Esophagus squamous epithelium (tissue), 5 donors: ENCODE measurements at regions not wholly inside any gene's neighbourhood (a gene's known extent, or its start where the extent isn't known, plus 50 kb on each side); places are given as distances from the start of the nearest gene placed in this dataset.

ENCODE experiments used
- DNase-seq: peaks from one replicate; lab custom pipeline; 2025; lab: John Stamatoyannopoulos, UW
- H3K27ac ChIP-seq, 4 donors: fragments of 200-600 bp; sonication (generic); one replicate each; pipeline ENCODE4 v1.5.1; 2016 to 2019; ENCODE audit warnings: mild to moderate bottlenecking in 1 of 4
- H3K27me3 ChIP-seq, 4 donors: fragments of 200-600 bp; sonication (generic); 1 replicate in 3 of 4; 2 replicates in 1 of 4; pipeline versions ENCODE4 v1.5.1 to v1.6.0; 2017 to 2021; ENCODE audit warnings: antibody characterized with exemption in 1 of 4
- H3K36me3 ChIP-seq, 3 donors: fragments of 200-600 bp; sonication (generic); one replicate each; pipeline ENCODE4 v1.5.1; 2016 to 2019
- H3K4me1 ChIP-seq, 3 donors: fragments of 200-600 bp; sonication (generic); one replicate each; pipeline ENCODE4 v1.5.1; 2017 to 2019
- H3K4me3 ChIP-seq, 4 donors: fragments of 200-600 bp; sonication (generic); 1 replicate in 3 of 4; 2 replicates in 1 of 4; pipeline ENCODE4 v1.5.1; 2016 to 2019; ENCODE audit warnings: mild to moderate bottlenecking in 2 of 4, moderate library complexity in 1 of 4
- H3K9me3 ChIP-seq, 3 donors: fragments of 200-600 bp; sonication (generic); one replicate each; pipeline ENCODE4 v1.5.1; 2016 to 2019
- POLR2A ChIP-seq, 4 donors: fragments of 450-650 bp; IDR thresholded peaks; one replicate each; pipeline ENCODE4 v1.6.1; 2017; ENCODE audit warnings: antibody characterized with exemption in 4 of 4, mild to moderate bottlenecking in 4 of 4, moderate library complexity in 3 of 4
- WGBS, 2 donors: methylation state at CpG; one replicate each; pipeline ENCODE4 v1.1.5; 2018; 5-methylcytosine and 5-hydroxymethylcytosine counted together
- intact Hi-C: fragments of 100-400 bp; cut with DNase I; formaldehyde crosslinking; loops from one replicate; pipeline ENCODE4 v1.15.0; 2022
- TF ChIP-seq, protein P1 (sequence below), 6 experiments: fragments of 450-650 bp in 4 of 6; fragments of 200-600 bp in 2 of 6; sonication (generic) in 2 of 6; IDR thresholded peaks; one replicate each; pipeline ENCODE4 v1.5.1; 2016 to 2019; ENCODE audit warnings: antibody characterized with exemption in 6 of 6, mild to moderate bottlenecking in 4 of 6, moderate library complexity in 4 of 6
- donor health status: DM: yes; HTN: yes; CAD: no.

DNA sequence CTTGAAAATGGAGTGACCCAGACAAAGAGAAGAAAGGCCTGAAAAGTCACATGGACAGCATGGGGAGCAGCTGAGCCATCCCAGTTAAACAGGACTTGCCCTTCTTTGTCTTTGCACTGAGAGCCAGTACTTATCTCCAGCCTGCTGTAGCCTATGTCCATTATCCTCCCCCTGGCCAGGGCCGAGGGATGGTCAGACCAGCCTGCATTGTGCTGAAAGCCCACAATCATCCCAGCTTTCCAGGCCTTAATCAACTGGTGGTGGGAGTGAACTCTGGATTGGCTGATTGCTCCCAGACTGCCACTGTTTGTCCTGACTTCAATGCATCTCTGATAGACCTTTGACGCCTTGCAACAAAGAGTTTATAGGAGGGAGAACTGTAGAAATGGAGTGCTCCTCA, 453.1 kb downstream of the EPHA5 start:
- no peaks in the 10 kb centered on the region for H3K4me1 ChIP-seq
- no peaks in the 10 kb centered on the region for H3K9me3 ChIP-seq
- TF ChIP-seq, protein P1, sequence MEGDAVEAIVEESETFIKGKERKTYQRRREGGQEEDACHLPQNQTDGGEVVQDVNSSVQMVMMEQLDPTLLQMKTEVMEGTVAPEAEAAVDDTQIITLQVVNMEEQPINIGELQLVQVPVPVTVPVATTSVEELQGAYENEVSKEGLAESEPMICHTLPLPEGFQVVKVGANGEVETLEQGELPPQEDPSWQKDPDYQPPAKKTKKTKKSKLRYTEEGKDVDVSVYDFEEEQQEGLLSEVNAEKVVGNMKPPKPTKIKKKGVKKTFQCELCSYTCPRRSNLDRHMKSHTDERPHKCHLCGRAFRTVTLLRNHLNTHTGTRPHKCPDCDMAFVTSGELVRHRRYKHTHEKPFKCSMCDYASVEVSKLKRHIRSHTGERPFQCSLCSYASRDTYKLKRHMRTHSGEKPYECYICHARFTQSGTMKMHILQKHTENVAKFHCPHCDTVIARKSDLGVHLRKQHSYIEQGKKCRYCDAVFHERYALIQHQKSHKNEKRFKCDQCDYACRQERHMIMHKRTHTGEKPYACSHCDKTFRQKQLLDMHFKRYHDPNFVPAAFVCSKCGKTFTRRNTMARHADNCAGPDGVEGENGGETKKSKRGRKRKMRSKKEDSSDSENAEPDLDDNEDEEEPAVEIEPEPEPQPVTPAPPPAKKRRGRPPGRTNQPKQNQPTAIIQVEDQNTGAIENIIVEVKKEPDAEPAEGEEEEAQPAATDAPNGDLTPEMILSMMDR (IDR thresholded peaks at IDR 0.05), result no peak
- no peak for TF ChIP-seq POLR2A (IDR thresholded peaks at IDR 0.05)
- no peak overlapping the region for H3K4me3 ChIP-seq
- intact Hi-C loops, result no loop called here
- H3K27me3 ChIP-seq, result no peaks in the 10 kb centered on the region
- no peak overlapping the region for H3K27ac ChIP-seq
- H3K36me3 ChIP-seq, result no peaks in the 10 kb centered on the region
- no peak for DNase-seq
- 61 to 63% methylated on average over 2 of the region's 2 CpGs for WGBS, 2 donors

DNA sequence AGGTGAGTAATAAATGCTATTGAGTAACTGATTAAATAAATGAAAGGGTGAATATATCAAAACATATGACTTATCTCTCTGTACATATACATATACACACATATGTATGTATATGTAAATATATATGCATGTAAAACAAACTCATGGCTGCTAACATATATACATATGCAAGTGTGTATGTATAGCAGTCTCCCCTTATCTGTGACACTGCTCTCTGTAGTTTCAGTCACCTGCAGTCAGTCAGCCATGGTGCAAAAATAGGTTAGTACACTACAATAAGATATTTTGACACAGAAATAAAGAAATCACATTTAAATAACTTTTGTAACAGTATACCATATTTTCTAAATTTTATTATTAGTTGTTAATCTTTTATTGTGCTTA, 467.4 kb downstream of the EPHA5 start:
- intact Hi-C loops, result no loop called here
- Histone ChIP-seq H3K36me3 (no peaks in the 10 kb centered on the region), H3K4me3 (no peak overlapping the region), H3K4me1 (no peaks in the 10 kb centered on the region), H3K27me3 (no peaks in the 10 kb centered on the region), H3K9me3 (no peaks in the 10 kb centered on the region), H3K27ac (no peak overlapping the region)
- TF ChIP-seq POLR2A (IDR thresholded peaks at IDR 0.05), result no peak
- TF ChIP-seq, protein P1 (IDR thresholded peaks at IDR 0.05), result no peak
- no peak for DNase-seq

DNA sequence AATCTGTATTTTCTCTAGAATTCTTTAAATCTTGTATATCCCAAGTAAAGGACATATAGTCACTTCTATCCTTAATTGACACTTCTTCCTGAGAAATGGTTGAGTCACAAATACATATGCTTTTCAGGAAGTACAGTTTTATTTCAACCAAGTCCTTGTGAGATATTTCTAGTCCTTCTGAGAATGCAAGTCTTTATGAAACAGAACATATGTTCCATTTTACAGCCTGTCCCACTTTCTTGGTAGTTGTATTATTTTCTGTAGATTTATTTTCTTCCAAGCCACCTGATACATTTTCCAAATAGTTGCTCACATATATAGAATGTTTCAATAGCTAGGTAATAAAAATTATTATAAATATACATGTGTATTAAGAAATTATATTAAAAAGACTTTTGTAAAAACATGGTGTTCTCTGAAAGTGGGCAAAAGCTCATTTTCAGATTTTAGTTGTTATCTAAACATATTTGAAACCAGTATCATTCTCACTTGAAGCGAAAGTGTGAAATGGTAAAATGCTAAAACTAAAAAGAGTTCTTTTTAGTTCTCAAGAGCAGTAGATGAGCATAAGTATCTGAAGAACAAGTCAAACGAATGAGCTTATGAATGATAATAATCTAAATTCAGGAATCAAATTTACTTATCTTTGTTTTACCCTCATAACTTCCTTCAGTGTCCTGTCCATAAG, 468.0 kb downstream of the EPHA5 start:
- DNase-seq, result no peak
- Histone ChIP-seq H3K27me3 (no peaks in the 10 kb centered on the region), H3K4me1 (no peaks in the 10 kb centered on the region), H3K36me3 (no peaks in the 10 kb centered on the region), H3K4me3 (no peak overlapping the region), H3K27ac (no peak overlapping the region), H3K9me3 (no peaks in the 10 kb centered on the region)
- TF ChIP-seq, protein P1 (IDR thresholded peaks at IDR 0.05), result no peak
- no peak for TF ChIP-seq POLR2A (IDR thresholded peaks at IDR 0.05)
- intact Hi-C loops, result no loop called here
- WGBS, 2 donors, result 56 to 64% methylated on average over 2 of the region's 2 CpGs

DNA sequence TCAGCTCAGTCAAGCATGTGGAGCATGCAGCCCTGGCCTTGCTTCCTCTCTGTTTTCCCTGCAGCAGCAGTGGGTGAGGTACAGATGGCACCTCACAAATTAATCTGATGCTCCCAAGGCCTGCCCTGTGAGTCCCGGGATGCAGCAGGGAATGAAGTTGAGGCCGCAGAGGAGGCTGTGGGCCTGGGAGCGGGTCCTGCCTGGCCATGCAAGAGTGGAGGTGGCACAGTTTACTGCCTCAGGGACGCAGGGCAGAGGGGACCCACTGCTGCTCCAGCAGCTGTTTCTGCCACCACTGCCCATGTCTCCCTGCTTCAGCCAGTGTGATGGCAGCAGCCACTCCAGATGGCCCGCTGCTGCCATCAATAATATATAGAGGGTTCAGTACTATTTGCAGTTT, 474.6 kb downstream of the EPHA5 start:
- Histone ChIP-seq H3K27ac (no peak overlapping the region), H3K27me3 (no peaks in the 10 kb centered on the region), H3K36me3 (no peaks in the 10 kb centered on the region), H3K4me3 (no peak overlapping the region), H3K9me3 (no peaks in the 10 kb centered on the region), H3K4me1 (no peaks in the 10 kb centered on the region)
- no peak for DNase-seq
- TF ChIP-seq POLR2A (IDR thresholded peaks at IDR 0.05), result no peak
- TF ChIP-seq, protein P1 (IDR thresholded peaks at IDR 0.05), result no peak
- intact Hi-C loops, result no loop called here
- 83 to 86% methylated on average over 1 to 2 of the region's 5 CpGs for WGBS, 2 donors

DNA sequence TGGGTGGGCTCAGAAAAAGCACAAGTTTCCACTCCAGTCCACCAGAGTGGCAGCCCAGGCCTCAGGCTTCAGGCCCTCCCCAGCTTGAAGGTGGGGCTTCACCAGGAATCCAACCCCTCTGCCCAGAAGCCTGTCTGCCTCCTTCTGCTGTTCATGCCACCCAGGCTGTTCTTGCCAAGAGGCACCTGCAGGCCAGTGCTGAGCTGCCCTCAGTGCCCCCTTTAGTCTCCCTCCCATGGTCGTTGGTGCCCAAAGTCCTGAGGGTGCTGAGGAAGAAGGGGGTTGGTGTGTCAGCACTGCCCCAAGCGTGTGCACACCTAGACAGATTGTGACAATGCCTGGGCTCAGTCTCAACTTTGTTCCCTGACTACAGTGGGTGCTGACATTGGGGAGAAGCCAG, 475.3 kb downstream of the EPHA5 start:
- no peaks in the 10 kb centered on the region for H3K27me3 ChIP-seq
- TF ChIP-seq, protein P1 (IDR thresholded peaks at IDR 0.05), result no peak
- no peak for TF ChIP-seq POLR2A (IDR thresholded peaks at IDR 0.05)
- WGBS, 2 donors, result 83% methylated on average over 1 of the region's 2 CpGs; no CpG with 5 or more reads in 1 of the 2 donors
- intact Hi-C loops, result no loop called here
- no peak overlapping the region for H3K27ac ChIP-seq
- DNase-seq, result no peak
- no peak overlapping the region for H3K4me3 ChIP-seq
- H3K4me1 ChIP-seq, result no peaks in the 10 kb centered on the region
- no peaks in the 10 kb centered on the region for H3K9me3 ChIP-seq
- H3K36me3 ChIP-seq, result no peaks in the 10 kb centered on the region
